Activated CD4-positive, alpha-beta T cell treated with anti-CD3 and anti-CD28 coated beads, Interleukin-2, Interleukin-4, amounts not matched to agents 100 ng/mL and 50 ng/mL, durations not matched to agents 16 hours and 8 hours (primary cell): ENCODE measurements at regions not wholly inside any gene's neighbourhood (a gene's known extent, or its start where the extent isn't known, plus 50 kb on each side); places are given as distances from the start of the nearest gene placed in this dataset.

Source experiments
- DNase-seq: peaks from one replicate; pipeline ENCODE4 v3.0.0-alpha.2; 2020; ENCODE audit warnings: low spot score

DNA sequence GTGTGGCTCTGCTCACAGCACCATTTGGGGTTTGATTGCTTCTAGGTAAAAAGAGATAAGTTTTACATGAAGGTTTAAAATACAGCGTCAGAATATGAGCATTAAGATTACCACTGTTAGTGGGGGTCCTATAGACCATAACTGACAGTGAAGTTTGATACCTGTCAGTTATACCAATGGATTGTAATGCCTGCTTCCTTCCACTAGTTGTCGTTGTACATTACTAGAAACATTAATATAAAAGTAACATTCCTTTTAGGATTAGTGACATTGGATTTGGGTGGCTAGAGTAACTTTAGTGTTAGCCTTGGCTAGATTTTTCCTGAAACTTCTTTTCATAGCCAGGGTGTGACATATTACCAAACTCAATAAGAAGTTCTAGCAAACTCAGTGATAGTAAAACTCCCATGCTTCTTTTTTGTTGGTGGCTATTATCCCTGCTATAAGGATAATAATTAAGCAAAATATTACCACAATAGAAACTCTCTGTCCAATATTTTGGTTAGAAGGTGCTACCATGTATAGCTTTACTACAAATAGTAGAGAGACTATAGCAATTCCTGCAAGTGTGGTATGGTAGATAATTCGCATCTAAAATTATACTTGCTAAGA is 57.1 kb downstream of the FAM181B start:
- no peak for DNase-seq

DNA sequence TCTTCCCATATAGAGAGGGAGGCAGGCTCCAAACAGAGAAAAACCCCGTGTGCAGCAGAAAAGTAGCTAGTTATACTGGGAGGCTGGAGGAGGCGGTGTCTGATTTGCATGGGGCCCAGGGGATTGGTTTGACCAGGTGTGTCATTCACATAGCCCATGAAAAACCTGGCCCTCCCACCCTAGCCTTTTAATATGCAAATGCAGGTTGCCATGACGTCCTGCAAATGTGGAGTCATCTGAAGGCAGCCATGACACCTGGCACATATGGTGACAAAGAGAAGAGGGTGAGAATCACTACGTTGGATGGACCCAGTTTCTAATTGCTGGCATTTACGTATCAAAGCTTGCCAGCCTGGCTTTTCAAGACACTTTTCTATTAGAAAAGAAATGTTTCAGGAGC is 57.8 kb downstream of the FAM181B start:
- DNase-seq: no peak

DNA sequence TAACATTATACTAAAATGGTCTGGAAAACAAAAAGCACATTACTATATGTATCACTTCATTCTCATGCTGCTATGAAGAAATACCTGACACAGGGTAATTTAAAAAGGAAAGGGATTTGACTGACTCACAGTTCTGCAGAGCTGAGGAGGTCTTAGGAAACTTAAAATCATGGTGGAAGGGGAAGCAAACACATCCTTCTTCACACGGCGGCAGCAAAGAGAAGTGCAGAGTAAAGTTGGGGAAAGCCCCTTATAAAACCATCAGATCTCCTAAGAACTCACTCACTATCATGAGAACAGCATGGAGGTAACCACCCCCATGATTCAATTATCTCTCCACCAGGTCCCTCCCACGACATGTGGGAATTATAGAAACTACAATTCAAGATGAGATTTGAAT is 60.0 kb downstream of the FAM181B start:
- DNase-seq: no peak

DNA sequence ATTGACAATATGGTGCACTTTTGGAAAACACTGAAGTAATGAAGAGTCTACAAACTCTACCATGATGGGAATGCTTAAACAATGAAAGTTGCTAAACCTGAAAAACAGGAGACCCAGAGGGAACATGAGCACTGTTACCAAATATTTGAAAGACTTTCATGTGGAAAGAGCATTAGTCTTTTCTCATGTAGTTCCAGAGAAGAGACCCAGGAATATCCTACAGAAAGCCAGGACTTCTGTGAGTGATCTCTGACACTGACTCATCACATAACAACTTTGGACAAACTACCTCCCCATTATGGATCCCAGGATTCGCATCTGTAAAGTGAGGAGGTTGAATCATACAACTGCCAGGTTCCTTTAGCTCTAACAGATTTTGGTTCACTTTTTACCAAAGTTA is 62.2 kb downstream of the FAM181B start:
- DNase-seq: no peak

DNA sequence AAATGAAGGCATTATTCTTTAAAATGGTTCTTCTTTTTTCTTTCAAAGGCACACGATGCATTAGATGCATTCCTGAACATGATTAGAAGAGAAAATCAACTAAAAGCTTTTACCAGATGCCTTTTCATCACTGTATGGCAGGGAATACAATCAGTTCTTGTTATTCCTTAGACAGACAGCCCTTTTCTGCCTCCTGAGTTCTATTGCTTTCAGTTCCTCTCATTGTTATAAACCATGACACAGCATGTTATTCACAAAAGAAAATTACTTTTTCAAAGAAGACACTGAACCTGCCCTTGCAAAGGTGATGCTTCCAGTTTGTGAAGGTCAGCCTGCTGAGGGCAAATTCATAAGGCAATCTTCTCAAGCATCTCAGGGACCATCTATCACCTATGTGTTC is 70.1 kb downstream of the FAM181B start:
- no peak for DNase-seq

DNA sequence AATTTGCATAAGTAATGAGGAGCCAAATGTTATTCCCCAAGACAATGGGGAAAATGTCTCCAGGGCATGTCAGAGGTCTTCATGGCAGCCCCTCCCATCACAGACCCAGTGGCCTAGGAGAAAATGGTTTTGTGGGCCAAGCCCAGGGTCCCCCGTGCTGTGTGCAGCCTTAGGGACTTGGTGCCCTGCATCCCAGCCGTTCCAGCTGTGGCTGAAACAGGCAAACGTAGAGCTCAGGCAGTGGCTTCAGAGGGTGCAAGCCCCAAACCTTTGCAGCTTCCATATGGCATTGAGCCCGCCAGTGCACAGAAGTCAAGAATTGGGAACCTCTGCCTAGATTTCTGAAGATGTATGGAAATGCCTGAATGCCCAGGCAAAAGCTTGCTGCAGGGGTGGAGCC is 79.9 kb downstream of the FAM181B start:
- DNase-seq: no peak

DNA sequence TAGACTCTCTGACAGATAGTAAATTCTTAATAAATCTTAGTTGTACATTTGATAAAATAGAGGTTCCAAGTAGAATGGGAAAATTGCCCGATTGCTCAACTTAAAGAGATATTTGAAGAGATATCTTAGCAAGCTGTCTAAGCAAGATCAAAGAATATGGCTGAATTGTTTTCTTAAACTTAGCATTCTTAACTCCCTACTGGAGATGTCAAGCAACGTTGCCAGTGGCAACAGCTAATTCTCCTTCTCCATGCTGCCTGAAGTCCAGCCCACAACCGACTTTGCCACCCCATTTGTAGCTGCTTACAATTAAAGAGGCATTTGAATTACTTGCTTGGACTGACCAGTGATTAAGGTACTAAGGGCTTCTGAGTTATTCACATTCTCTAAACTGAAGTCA is 94.4 kb downstream of the FAM181B start:
- no peak for DNase-seq

DNA sequence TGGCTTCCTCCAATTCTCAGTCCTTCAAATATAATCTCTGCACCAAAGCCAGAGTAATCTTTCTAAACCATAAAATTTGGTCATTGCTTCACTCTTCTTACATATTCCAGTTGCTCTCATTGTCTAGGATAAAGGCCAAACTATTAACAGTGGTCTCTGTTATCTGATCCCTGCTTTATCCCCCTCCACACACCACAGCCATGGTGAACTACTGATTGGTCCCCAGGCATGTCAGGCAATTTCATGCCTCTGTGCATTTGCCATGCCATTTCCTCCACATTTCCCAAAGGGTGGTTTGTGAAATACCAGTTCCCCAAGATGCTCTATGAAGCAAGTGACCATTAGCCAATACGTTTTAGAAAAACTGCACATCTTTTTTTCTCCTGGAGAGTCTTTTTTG is 97.0 kb downstream of the FAM181B start:
- no peak for DNase-seq

DNA sequence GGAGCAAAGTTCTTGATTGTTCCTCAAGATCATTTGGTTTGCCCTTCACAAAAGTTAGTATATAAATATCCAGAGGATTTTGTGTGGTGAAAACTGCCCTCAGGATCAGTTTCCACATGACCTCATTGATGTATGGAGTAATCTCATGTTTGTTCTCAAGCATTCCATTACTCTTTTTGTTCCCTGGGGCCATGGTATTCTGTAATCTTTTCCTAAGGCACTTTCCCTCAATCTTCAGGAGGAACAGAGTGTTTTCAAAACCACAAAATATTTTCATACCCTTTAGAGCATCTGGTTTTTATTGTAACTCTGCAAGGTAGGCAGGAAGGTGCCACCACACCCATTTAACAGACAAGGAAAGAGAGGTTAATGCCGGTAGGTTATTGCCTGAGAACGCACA is 99.6 kb downstream of the FAM181B start:
- no peak for DNase-seq

DNA sequence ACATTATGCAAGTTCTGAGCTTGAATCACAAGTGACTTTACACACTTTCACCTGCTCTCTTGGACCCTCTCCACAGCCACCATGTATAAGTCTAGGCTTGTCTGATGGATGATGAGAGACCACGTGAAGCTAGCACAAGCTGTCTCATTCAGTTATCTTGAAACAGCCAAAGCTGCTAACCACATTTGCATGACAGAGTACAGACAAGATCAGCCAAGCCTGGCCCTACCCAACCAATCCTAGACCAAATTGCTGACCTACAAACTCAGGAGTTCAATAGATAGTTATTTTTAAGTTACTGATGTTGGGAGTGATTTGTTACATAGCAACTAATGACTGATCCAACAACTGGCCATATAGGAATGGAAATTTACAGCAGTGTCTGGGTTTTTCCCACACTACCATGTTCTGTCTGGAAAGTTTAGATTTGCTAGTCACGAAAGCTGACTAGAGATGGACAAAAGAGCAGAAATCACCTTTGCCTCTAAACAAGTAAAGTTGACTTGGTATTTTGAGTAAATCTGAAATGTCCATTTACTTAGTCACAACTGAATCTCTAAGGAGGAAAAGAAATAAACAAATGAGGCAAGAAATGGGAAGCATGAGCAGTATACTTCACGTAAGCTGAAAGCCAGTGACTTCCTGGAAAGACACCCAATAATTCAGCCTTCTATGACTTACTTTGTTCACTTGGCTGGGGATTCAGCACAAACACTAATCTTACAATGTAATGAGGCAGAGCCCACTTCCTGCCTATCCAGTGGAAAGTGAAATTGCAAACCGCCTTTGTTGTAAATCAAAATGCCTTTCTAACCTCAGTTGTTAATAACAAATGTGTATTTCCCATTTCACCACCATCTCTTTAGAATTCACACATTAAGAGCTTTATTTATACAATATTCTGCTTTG is 101.7 kb downstream of the FAM181B start:
- no peak for DNase-seq

DNA sequence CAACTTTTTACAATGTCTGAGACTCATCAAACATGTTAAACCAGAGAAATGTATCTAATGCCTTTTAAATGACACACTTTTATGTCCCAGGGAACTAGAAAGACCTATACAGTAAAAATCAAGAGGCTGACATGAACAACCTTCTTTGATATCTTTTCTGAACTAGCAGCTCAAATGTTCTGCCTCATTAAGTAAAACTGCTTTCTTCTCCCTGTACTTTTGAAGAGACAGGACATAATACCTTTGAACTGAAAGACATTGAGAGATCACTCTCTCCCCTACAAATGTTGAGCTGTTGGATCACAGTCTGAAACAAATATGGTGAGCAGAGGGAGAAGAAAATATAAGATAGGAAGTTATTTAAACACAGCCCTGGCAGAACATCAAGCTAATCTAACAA is 123.0 kb downstream of the FAM181B start:
- no peak for DNase-seq

DNA sequence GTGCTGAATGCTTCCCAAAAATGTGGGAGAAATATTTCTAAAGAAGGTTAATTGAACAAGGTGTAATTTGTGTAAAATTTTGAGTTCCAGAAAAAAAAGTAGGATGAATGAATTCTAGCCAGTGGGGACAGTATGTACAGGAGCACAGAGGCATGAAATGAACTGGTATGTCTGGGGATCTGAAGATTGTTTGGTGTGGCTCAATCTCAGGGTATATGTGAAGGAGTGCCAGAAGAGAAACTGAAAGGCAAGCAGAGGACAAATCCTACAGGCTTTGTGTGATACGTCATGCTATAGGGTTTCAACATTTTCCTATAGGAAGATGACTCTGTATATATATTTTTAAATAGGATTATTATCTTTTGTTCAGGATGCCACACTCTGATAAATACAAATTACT is 126.9 kb downstream of the FAM181B start:
- no peak for DNase-seq

DNA sequence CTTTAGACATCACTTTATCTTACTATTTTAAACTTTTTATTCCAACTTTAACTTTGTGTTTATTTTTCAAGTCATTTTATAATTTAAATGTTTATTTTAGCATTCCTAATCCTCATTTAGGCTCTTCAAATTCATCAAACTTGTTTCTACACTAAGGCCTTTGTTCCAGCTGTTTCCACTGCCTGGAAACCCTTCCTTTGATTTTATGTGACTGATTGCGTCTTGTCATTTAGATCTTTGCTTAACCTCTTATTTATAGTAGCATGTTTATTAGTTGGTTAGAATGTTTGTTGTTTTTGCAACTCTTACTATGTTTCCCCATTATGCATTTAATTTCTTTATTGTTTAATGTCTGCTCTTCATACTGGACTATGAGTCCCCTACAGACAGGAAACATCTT is 132.0 kb downstream of the FAM181B start:
- no peak for DNase-seq

DNA sequence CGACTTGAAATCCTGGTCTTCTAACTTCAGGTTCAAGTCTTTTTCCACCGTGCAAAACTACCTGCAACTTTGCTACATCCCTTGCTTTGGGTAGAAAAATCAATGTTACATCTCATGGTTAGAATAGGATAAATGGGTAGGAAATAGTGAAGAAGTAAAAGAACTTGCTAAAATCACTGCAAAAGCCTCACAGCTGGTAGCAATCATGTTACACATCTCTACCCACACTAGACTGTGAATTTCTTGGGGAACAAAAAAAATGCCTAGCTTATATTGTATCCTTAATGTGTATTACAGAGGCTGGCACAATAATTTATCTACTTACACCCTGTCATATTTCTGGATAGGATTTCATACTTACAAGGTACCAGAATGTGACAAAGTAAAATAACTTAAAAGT is 133.8 kb downstream of the FAM181B start:
- DNase-seq: no peak

DNA sequence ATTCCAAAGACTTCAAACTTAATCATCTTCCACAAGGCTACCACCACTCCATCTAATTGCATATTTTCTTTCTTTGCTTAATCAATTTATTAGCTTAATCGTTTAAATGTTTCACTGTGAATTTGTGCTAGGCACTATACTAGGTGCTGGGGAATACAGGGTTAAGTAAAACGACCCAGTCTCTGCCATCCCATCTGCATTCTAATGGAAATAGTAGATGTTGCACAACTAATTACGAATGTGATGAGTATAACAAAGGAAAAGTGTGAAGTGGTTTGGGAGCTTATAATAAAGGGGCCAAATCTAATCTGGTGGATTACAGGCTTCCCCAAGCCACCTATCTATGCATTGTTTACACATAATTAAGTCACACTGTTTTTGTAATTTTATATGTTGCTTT is 147.1 kb downstream of the FAM181B start:
- no peak for DNase-seq

DNA sequence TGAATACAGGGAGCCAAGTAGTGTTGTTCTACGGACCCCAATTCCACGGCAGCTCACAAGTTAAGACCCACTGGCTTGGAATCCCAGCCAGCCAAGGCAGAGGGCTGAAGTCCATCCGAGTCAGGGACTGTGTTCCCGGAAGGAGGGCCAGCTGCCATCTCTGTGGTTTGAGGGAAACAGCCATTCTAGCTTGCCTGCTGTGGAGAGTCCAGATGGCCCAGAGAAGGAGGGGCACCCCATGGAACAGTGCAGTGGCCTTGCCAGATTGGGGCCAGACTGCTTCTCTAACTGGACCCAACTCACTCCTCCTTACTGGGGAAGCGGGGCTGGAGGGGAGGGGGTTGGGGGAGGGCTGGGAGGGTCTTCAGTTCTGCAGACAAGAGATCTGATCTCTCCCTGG is 156.4 kb downstream of the FAM181B start:
- DNase-seq: no peak

DNA sequence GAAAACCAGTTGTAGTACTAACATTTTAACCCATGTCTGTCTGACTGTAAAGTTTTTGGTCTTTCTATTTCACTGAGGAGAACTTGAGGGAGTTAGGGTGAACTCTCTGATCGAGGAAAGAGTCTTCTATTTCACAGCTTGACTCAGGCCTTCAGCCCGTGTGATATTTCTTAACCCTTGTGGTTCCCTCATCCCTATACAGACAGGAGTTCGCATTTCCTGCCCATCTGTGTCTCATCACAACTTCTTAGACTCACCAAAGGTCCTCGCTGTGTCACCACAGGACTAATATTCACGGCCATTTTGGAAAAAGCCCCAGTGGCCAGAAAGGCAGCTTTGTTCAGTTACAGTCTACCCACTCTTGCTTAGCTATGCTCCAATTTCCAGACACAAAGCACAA is 172.8 kb downstream of the FAM181B start:
- DNase-seq: no peak

DNA sequence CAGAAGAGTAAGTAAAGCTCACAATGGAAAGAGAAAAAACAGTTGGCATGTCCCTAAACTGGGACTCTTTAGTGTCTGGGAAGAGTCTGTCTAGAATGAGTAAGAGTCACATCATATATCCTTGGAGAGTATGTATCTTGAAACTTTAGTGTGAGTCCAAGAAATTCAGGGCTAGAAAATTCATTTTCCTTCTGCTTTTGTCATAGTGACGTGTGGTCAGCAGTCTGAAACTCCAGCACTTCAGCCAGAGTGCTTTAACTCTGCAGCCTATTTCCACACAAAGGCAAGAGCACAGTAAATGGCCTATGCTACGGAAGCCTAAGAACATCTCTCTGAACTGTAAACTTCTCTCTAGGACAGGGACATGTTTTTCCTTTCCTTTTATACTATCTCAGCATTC is 174.1 kb downstream of the FAM181B start:
- no peak for DNase-seq

DNA sequence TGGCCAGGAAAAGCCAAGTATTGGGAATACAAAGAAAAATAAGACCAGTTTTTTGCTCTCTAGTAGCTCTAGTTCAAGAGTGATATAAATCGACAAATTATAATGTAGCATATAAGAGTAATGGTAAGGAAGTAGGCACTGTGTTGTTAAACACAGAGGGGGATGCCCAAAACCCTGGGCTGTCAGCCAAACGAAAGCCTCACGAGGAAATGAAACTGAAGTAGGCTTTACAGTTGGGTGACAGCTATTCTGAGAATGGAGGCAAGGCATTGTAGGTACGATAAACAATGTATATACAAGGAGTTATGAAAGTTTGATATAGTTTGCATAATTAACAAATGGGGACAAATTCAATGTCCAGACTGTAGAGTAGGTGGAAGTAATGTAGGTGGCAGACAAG is 176.4 kb downstream of the FAM181B start:
- DNase-seq: no peak

DNA sequence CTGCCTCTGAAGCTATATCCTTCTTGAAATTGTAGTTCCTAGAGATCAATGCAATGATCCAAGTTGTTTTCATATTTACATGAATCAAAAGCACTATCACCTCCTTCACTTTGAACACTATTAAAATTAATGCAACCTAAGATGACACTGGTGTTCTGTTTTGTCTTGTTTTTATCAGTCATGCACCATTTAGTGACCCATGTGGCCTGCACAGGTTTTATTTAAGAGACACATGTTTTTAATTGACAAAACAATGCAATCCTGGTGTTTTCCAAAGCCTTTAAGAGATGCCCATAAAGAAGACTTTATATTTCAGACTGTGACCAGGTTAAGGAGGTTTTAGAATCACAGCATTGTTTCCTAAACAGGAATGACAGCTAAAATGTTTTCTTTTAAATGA is 177.5 kb downstream of the FAM181B start:
- DNase-seq: no peak

DNA sequence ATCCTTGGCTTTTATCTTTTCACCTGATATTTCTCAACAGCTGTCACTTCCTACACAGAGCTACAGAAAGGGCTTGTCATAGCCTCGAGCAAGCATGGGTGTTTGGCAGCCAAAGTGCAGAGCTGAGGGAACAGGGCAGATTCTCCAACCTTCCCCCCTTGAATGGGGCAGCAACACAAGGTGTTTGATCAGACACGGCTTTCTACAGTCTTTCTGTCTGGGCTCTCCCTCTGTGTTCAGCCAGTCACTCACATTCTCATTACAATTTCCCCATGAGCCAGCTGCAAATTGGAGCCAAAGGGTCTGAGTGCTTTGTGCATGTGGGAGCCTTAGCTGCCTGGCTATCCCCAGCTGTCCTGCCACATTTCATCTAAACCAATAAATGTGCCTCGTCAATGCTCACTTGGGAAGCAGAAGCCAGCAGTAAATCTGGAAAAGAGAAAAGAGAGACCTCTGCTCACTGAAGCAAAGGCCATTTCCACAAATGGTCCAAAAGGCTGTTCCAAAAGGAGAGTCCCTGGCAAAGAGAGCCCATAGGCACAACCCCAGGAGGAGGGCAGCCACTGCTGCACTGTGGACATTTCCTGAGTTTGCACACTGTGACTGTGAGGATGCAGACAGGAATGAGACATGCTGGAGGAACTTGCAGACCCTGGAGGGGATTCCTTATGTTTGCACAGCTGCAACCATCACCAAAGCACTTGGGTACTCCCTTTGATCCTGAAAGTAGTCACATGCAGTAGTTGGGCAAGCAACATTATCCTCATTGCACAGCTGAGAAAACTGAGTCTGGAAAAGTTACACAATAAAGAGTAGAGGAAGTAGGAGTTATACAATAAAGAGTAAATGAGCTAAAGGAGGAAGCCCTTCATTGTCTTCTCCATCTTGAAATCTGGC is 186.8 kb downstream of the FAM181B start:
- DNase-seq: no peak

DNA sequence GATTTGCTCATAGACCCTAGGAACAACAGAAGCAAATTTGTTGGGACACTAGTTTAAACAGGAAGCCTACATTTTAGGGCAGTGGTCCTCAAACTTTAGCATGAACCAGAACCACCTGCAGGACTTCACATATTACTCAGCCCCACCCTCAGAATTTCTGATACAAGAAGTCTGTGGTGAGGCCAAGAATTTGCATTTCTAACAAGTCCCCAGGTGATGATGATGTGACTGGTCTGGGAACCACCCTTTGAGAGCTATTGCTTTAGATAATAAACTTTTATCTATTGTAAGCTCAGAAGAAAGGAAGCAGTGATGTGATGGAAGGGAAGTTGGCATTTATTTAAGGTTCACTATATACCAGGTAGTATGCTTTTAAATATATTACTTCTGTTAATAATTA is 194.0 kb downstream of the FAM181B start:
- DNase-seq: no peak

DNA sequence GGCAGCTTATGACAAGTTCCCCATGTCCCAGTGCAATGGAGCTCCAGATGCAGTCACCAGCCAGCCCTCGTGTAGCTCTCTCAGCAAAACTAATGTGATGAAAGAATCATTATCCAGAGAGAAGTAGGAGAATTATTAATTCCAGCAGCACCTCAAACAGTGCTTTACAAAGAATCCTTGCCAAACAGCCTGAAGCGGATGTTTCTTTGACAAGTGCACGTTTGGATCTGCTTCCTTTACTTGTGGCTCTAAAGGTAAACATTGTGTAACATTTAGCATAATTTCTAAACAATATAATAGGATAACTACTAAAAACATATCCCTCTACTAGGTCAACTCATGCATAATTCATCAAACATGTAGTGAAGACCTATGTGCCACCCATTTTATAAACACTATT is 197.0 kb downstream of the FAM181B start:
- DNase-seq: no peak
